GM12878 (cell line): ENCODE measurements at regions not wholly inside any gene's neighbourhood (a gene's known extent, or its start where the extent isn't known, plus 50 kb on each side); places are given as distances from the start of the nearest gene placed in this dataset.

Experiments used
- ATAC-seq: fragments of 200-7000 bp; cut with Tn5 transposase; 3 replicates; pipeline ENCODE4 v1.9.1; 2020; ENCODE audit warnings: mild to moderate bottlenecking, moderate library complexity
- BruUV-seq: library from RNA; stranded (reverse); fragments of 400-500 nt; replicated peaks from 2 replicates; lab custom pipeline; 2021; lab: Mats Ljungman, UMichigan
- CTCF ChIA-PET: fragments of 300-600 bp; sonication (Branson Sonifier 250); formaldehyde crosslinking; extraction: SDS; loops from one replicate; lab custom pipeline; 2021; ENCODE audit warnings: inconsistent platforms; lab: Yijun Ruan, JAX
- POLR2A ChIA-PET: fragments of 350-600 bp; formaldehyde crosslinking; extraction: SDS; loops from one replicate; lab custom pipeline; 2021; ENCODE audit warnings: inconsistent platforms; lab: Charles Lee
- RAD21 ChIA-PET: fragments of 300-600 bp; sonication (Branson Sonifier 250); formaldehyde crosslinking; loops from one replicate; lab custom pipeline; 2023; ENCODE audit warnings: antibody characterized with exemption; ENCODE audit not compliant: unreplicated experiment; lab: Charles Lee
- SMC1A ChIA-PET: fragments of 300-600 bp; sonication (Branson Sonifier 250); formaldehyde crosslinking; loops from one replicate; lab custom pipeline; 2023; ENCODE audit not compliant: unreplicated experiment, uncharacterized antibody; lab: Charles Lee
- DNase-seq: peaks from one replicate; pipeline ENCODE4 v3.0.0-alpha.2; 2011; ENCODE audit warnings: low read depth, low spot score
- FAIRE-seq: peaks from 3 replicates; lab custom pipeline; 2011; peaks lifted over from hg19 to GRCh38; lab: Jason Lieb, UNC
- H2AFZ ChIP-seq: 2 replicates; pipeline ENCODE4 v1.6.0; 2011; ENCODE audit warnings: low read depth, low read length, control low read depth; ENCODE audit not compliant: control insufficient read depth
- H3K27ac ChIP-seq: 2 replicates; pipeline ENCODE4 v1.5.1; 2011; ENCODE audit warnings: control low read depth; ENCODE audit not compliant: control insufficient read depth, insufficient read depth
- H3K27me3 ChIP-seq, 2 experiments: replicated peaks in 1 of 2; 2 replicates each; pipeline versions ENCODE4 v1.6.0 to v1.6.1; 2011; ENCODE audit warnings: low read length in 1 of 2; ENCODE audit not compliant: control insufficient read depth in 2 of 2, insufficient read depth in 2 of 2
- H3K36me3 ChIP-seq, 2 experiments: 2 replicates each; pipeline ENCODE4 v1.5.1; 2011; ENCODE audit warnings: low read length in 1 of 2; ENCODE audit not compliant: control insufficient read depth in 2 of 2, insufficient read depth in 2 of 2
- H3K4me1 ChIP-seq: 2 replicates; pipeline ENCODE4 v1.6.1; 2011; ENCODE audit warnings: mild to moderate bottlenecking, low read length, moderate library complexity, mixed read lengths; ENCODE audit not compliant: control insufficient read depth, insufficient read depth
- H3K4me2 ChIP-seq: 2 replicates; pipeline ENCODE4 v1.6.0; 2011; ENCODE audit warnings: control low read depth; ENCODE audit not compliant: control insufficient read depth, insufficient read depth
- H3K4me3 ChIP-seq: fragments of 200-600 bp; sonication (generic); 2 replicates; pipeline ENCODE4 v1.5.1; 2016
- H3K79me2 ChIP-seq: 2 replicates; pipeline ENCODE4 v1.6.0; 2011; ENCODE audit warnings: low read length; ENCODE audit not compliant: control insufficient read depth, insufficient read depth
- H3K9ac ChIP-seq: 2 replicates; pipeline ENCODE4 v1.8.0; 2011; ENCODE audit warnings: low read length, control low read depth, mixed read lengths; ENCODE audit not compliant: control insufficient read depth, insufficient read depth
- H3K9me3 ChIP-seq: replicated peaks from 3 replicates; pipeline ENCODE4 v1.5.1; 2011; ENCODE audit warnings: mild to moderate bottlenecking, low read length; ENCODE audit not compliant: control insufficient read depth, insufficient read depth
- H4K20me1 ChIP-seq: 2 replicates; pipeline ENCODE4 v1.6.0; 2011; ENCODE audit not compliant: control insufficient read depth, insufficient read depth
- CREB1 ChIP-seq: IDR thresholded peaks from 2 replicates; pipeline ENCODE4 v1.6.1; 2012; ENCODE audit warnings: low read depth, mild to moderate bottlenecking, inconsistent platforms
- IRF3 ChIP-seq: fragments of 450-650 bp; IDR thresholded peaks from 2 replicates; pipeline ENCODE4 v1.6.1; 2014; ENCODE audit warnings: mild to moderate bottlenecking
- IRF5 ChIP-seq: fragments of 450-650 bp; IDR thresholded peaks from 2 replicates; pipeline ENCODE4 v1.6.1; 2017; ENCODE audit warnings: borderline replicate concordance
- LARP7 ChIP-seq: fragments of 450-650 bp; IDR thresholded peaks from 2 replicates; pipeline ENCODE4 v1.6.1; 2017; ENCODE audit warnings: mild to moderate bottlenecking
- MLLT1 ChIP-seq: fragments of 450-650 bp; IDR thresholded peaks from 2 replicates; pipeline ENCODE4 v1.6.1; 2016; ENCODE audit warnings: mild to moderate bottlenecking
- WGBS: methylation state at CpG from one replicate; pipeline ENCODE4 v1.1.6; 2016; ENCODE audit warnings: low lambda C conversion rate; ENCODE audit not compliant: insufficient replicate concordance, insufficient coverage; ENCODE audit errors: missing lambda C conversion rate; 5-methylcytosine and 5-hydroxymethylcytosine counted together
- in situ Hi-C: fragments of 300-500 bp; cut with MboI; formaldehyde crosslinking; loops from 9 replicates; pipeline ENCODE4 v1.14.3; 2018; ENCODE audit warnings: mixed read lengths
- intact Hi-C: fragments of 100-400 bp; cut with micrococcal nuclease; formaldehyde crosslinking; loops from one replicate; pipeline ENCODE4 v1.14.2; 2022; ENCODE audit not compliant: unreplicated experiment

- TF ChIP-seq CREB1 (no peak), IRF5 (no peak)
- no peak for ATAC-seq
- Histone ChIP-seq H3K79me2 (no peaks in the 10 kb centered on the region), H3K36me3 (no peaks in the 10 kb centered on the region), H4K20me1 (no peaks in the 10 kb centered on the region), H3K27ac (no peak overlapping the region), H3K9ac (no peak overlapping the region), H3K4me3 (no peak overlapping the region), H2AFZ (no peak overlapping the region), H3K9me3 (no peaks in the 10 kb centered on the region), H3K4me2 (no peak overlapping the region), H3K4me1 (no peaks in the 10 kb centered on the region), H3K27me3 (no peaks in the 10 kb centered on the region)
- no peak for FAIRE-seq
- in situ Hi-C loops, result no loop called here
- 3% methylated on average over 2 of the region's 2 CpGs for WGBS
- SMC1A ChIA-PET, result no interaction called here
- POLR2A ChIA-PET, result no interaction called here
- RAD21 ChIA-PET, result no interaction called here
- intact Hi-C loops, result no loop called here
- BruUV-seq, result no TSS peak
- CTCF ChIA-PET, result no interaction called here
- DNase-seq, result no peak
Observed at GRCh38 chr12:87338681-87339080, 690.5 kb downstream of the C12orf50 start.

DNA sequence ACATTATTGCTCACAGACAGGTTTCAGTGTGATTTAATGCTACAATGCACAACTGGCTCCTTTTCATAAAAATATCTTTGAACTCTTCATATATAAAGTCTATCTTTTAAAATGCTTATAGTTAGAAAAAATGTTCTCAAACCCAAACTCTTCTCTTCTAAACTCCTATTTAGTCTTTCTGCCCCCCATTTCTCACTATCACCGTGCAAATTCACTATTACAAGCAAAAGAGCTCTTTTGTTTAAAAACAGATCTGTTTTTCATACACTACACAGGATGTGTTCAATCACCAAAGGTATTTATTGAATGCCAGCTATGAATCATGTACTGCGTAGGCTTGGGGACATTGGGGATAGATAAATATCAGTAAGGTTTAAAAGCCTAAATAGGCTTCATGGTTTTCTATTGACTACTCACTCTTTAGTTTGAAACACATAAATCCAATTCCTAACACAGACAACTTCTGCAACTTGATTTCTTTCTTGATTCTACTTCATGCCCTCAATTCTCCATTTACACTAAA, 692.3 kb downstream of the C12orf50 start:
- Histone ChIP-seq H3K4me3 (no peak overlapping the region), H3K4me2 (no peak overlapping the region), H3K27me3 (no peaks in the 10 kb centered on the region), H3K9ac (no peak overlapping the region), H2AFZ (no peak overlapping the region), H3K9me3 (no peaks in the 10 kb centered on the region), H3K79me2 (no peaks in the 10 kb centered on the region)
- intact Hi-C loops, result no loop called here
- RAD21 ChIA-PET, result no interaction called here
- TF ChIP-seq MLLT1 (no peak), IRF3 (no peak), LARP7 (no peak)
- TF ChIP-seq, all 136 proteins: peak for 0
- WGBS, result 5% methylated on average over 2 of the region's 2 CpGs
- Histone ChIP-seq H3K4me1 (no peaks in the 10 kb centered on the region), H3K36me3 (no peaks in the 10 kb centered on the region), H4K20me1 (no peaks in the 10 kb centered on the region), H3K27ac (no peak overlapping the region)
- DNase-seq (no peak), ATAC-seq (no peak), FAIRE-seq (no peak)
- in situ Hi-C loops, result no loop called here
- POLR2A ChIA-PET, result no interaction called here
- SMC1A ChIA-PET, result no interaction called here
- CTCF ChIA-PET, result no interaction called here
- BruUV-seq, result no TSS peak
